Middle frontal gyrus (tissue), 1 donor: ENCODE measurements at regions not wholly inside any gene's neighbourhood (a gene's known extent, or its start where the extent isn't known, plus 50 kb on each side); places are given as distances from the start of the nearest gene placed in this dataset.

Source experiments
- DNase-seq: peaks from one replicate; pipeline ENCODE4 v3.0.0-alpha.2; 2015; ENCODE audit warnings: low spot score; ENCODE audit errors: extremely low spot score

GRCh38 chr13:64051278-64051677, 2635.6 kb upstream of the PCDH20 start:
- DNase-seq: no peak

- DNase-seq: no peak
Measured at GRCh38 chr13:64041296-64041695, 2625.6 kb upstream of the PCDH20 start.

- no peak for DNase-seq
Measured at GRCh38 chr13:64033921-64034320, 2618.3 kb upstream of the PCDH20 start.

- no peak for DNase-seq
Measured at GRCh38 chr13:64029343-64030093, 2613.9 kb upstream of the PCDH20 start.

DNA sequence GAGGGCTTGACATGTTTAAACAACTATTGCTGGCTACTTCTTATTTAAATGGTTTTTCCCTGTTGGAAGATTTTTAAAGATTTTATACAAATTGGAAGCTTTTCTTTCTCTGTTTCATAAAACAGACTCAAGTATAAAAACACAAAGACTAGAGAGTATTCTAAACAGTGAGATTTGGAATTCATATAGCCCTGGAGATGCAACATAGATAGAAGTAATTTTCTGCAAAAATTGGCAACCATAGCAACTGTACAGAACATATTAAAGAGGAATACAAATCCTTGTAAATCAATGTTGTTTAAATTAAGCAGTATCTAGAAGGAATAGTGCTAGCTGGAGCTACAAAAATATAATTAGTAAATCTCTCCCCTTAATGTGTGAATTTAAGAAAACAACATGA, 2612.9 kb upstream of the PCDH20 start:
- DNase-seq: no peak

- no peak for DNase-seq
Measured at GRCh38 chr13:64020126-64020525, 2604.5 kb upstream of the PCDH20 start.

DNA sequence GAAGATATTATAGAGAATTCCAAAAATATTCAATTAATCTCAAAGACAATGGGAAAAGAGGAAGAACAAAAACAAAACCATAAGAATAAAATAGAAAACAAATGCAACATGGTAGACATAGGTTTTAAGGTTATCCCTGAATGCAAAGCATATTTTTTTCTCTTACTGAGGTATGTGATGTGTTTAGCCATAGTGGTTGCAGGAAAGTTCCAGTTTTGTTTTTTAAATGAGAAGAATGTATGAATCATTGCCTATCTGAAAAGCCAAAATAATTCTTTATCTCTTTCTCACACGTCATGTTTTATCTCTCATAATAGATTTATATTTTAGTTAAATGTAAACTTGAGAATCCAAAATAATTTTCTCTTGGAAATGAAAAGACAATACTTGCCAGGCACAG, 2591.7 kb upstream of the PCDH20 start:
- DNase-seq: no peak

- DNase-seq: no peak
Measured at GRCh38 chr13:64000321-64000720, 2584.7 kb upstream of the PCDH20 start.

- DNase-seq: no peak
Measured at GRCh38 chr13:63999614-64000305, 2584.1 kb upstream of the PCDH20 start.

DNA sequence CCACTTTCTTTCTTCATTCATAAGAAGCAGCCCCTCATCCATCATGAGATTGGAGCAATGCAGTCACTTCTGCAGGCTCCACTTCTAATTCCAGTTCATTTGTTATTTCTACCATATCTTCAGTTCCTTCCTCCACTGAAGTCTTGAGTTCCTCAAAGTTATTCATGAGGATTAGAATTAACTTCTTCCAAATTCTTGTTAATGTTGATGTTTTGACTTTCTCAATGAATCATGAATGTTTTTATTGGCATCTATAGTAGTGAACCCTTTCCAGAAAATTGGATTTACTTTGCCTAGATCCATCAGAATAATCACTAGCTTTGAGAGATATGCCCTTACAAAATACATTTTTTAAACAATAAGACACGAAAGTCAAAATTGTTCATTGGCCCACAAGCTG, 2567.7 kb upstream of the PCDH20 start:
- DNase-seq: no peak

GRCh38 chr13:63979951-63980350, 2564.3 kb upstream of the PCDH20 start:
- no peak for DNase-seq

GRCh38 chr13:63972328-63972727, 2556.7 kb upstream of the PCDH20 start:
- DNase-seq: no peak

DNA sequence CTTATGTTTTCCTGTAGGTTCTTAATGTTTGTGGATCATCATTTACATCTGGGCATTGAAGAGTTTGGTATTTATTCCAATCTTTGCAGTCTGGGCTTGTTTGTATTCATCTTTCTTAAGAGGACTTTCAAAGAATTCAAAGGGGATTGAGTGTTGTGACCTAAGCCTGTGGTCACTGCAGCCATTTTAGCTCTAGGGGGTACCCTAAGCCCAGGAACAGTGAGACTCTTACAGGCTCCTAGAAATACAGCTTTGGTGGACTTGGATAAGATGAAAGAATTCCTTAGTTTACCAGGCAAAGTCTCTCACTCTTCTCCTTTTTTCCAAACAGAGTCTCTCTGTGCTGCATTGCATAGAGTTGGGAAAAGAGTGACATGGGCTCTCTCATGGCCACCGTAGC, 2539.0 kb upstream of the PCDH20 start:
- no peak for DNase-seq

- no peak for DNase-seq
Measured at GRCh38 chr13:63948045-63948444, 2532.4 kb upstream of the PCDH20 start.

DNA sequence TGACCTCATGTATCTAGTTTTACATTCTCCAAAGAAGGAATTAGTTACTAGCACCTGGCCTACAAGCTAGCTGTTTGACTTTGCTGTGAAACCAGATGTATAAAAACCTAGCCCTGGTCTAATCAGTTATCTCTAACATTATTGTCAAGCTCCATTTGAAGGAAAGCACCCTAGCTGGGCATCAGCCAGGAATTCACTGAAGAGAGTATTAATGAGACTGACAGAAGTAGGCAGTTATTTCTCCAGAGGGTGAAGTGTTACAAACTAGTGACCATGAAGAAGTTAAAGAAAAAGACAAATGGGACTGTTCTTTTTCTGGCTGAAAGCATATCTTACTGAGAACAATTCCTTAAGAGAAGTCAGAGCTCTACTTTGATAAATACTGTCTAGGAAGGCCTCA, 2529.3 kb upstream of the PCDH20 start:
- DNase-seq: no peak

GRCh38 chr13:63942372-63942771, 2526.7 kb upstream of the PCDH20 start:
- DNase-seq: no peak

- DNase-seq: no peak
Measured at GRCh38 chr13:63938851-63939250, 2523.2 kb upstream of the PCDH20 start.

DNA sequence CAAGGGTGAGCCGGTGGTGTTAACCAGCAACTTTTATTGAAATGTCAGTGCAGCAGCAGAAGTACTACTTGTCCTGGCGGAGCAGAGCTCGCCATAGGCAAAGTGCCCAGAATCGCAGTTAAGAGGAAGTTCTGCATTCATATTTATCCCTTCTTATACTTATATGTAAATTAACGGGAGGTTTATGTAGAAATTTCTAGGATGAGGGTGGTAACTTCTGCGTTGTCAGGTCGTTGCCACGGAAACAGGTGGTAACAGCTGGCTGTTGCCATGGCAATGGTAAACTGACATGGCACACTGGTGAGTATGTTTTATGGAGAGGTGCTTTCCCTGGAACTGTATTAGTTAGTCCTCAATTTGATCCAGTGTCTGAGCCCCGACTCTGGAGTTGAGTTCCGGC, 2494.9 kb upstream of the PCDH20 start:
- DNase-seq: no peak

GRCh38 chr13:63909726-63910375, 2494.2 kb upstream of the PCDH20 start:
- no peak for DNase-seq

GRCh38 chr13:63902141-63902540, 2486.5 kb upstream of the PCDH20 start:
- no peak for DNase-seq

DNA sequence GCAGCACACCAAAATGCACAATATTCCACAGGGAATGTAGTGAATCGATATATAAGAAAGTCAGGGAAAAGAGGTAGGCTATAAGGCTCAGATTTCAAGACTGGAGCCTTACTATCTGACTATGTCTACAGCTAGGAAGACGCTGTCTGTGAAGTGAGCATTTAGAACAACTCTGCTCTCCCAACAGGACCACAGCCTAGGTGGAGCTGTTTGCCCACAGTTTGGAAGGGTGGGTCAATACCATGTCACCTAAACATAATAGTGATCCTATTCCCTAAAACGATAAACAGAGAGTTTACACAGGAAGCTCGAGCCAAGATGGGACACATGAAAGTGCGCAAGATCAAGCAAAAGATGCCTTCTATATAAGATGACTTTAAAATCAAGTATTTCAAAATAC, 2486.0 kb upstream of the PCDH20 start:
- DNase-seq: no peak

GRCh38 chr13:63900406-63900805, 2484.8 kb upstream of the PCDH20 start:
- DNase-seq: no peak

- no peak for DNase-seq
Measured at GRCh38 chr13:63896321-63896720, 2480.7 kb upstream of the PCDH20 start.
